BLaER1 treated with 17β-estradiol and CSF1 and Interleukin-3, amounts not matched to agents 10 nM and 100 nM (cell line): ENCODE measurements at regions not wholly inside any gene's neighbourhood (a gene's known extent, or its start where the extent isn't known, plus 50 kb on each side); places are given as distances from the start of the nearest gene placed in this dataset.

Experiments
- H3K27ac ChIP-seq, 11 experiments: shearing (Covaris generic); formaldehyde crosslinking; 2 replicates each; pipeline ENCODE4 v1.8.1; 2022
- H3K27me3 ChIP-seq, 11 experiments: shearing (Covaris generic); formaldehyde crosslinking; 2 replicates each; pipeline ENCODE4 v1.8.1; 2022
- H3K36me3 ChIP-seq, 11 experiments: shearing (Covaris generic); formaldehyde crosslinking; 2 replicates each; pipeline ENCODE4 v1.8.1; 2022
- H3K4me1 ChIP-seq, 10 experiments: shearing (Covaris generic); formaldehyde crosslinking; 2 replicates each; pipeline ENCODE4 v1.8.1; 2022
- H3K4me2 ChIP-seq, 11 experiments: shearing (Covaris generic); formaldehyde crosslinking; 2 replicates each; pipeline ENCODE4 v1.8.1; 2022
- H3K4me3 ChIP-seq, 10 experiments: shearing (Covaris generic); formaldehyde crosslinking; 2 replicates each; pipeline ENCODE4 v1.8.1; 2022
- H3K9ac ChIP-seq, 11 experiments: shearing (Covaris generic); formaldehyde crosslinking; 2 replicates each; pipeline ENCODE4 v1.8.1; 2022
- H3K9me3 ChIP-seq, 11 experiments: shearing (Covaris generic); formaldehyde crosslinking; replicated peaks in 1 of 11; 2 replicates each; pipeline ENCODE4 v1.8.1; 2022
- H4K20me1 ChIP-seq, 11 experiments: shearing (Covaris generic); formaldehyde crosslinking; 2 replicates each; pipeline ENCODE4 v1.8.1; 2022
- Cebpa-rat ChIP-seq, 11 experiments: shearing (Covaris generic); IDR thresholded peaks; 2 replicates each; pipeline ENCODE4 v1.8.1; 2022

GRCh38 chr5:167736992-167737391 lies 554.5 kb upstream of the WWC1 start:
- Histone ChIP-seq H3K9me3 (no peaks in the 10 kb centered on the region), H3K4me1 (peaks cover 0 to 6% (median 0%) of the 10 kb centered on the region in 10 experiments; a peak in 2 of 20 replicates), H3K36me3 (peaks cover 0 to 93% (median 18%) of the 10 kb centered on the region in 11 experiments; a peak in 12 of 22 replicates), H3K27me3 (no peaks in the 10 kb centered on the region), H3K4me2 (no peak overlapping the region), H3K9ac (no peak overlapping the region), H4K20me1 (no peaks in the 10 kb centered on the region), H3K4me3 (no peak overlapping the region), H3K27ac (no peak overlapping the region)
- TF ChIP-seq Cebpa-rat (IDR thresholded peaks at IDR 0.05) = no peak

GRCh38 chr5:167743695-167744464 lies 547.6 kb upstream of the WWC1 start:
- Histone ChIP-seq H3K4me3 (no peak overlapping the region), H3K27ac (no peak overlapping the region), H3K9ac (no peak overlapping the region), H3K4me1 (peaks cover 0 to 6% (median 0%) of the 10 kb centered on the region in 10 experiments; a peak in 2 of 20 replicates), H3K9me3 (no peaks in the 10 kb centered on the region), H4K20me1 (no peaks in the 10 kb centered on the region), H3K27me3 (no peaks in the 10 kb centered on the region), H3K4me2 (no peak overlapping the region), H3K36me3 (peaks cover 0 to 29% (median 8%) of the 10 kb centered on the region in 11 experiments; a peak in 8 of 22 replicates)
- no peak for TF ChIP-seq Cebpa-rat (IDR thresholded peaks at IDR 0.05)

GRCh38 chr5:167745868-167746267 lies 545.6 kb upstream of the WWC1 start:
- peaks cover 0 to 11% (median under 1%) of the 10 kb centered on the region in 11 experiments; a peak in 5 of 22 replicates for H3K36me3 ChIP-seq
- H3K27ac ChIP-seq = no peak overlapping the region
- H3K9me3 ChIP-seq = no peaks in the 10 kb centered on the region
- H3K4me3 ChIP-seq = no peak overlapping the region
- no peak overlapping the region for H3K9ac ChIP-seq
- no peaks in the 10 kb centered on the region for H4K20me1 ChIP-seq
- H3K4me2 ChIP-seq = no peak overlapping the region
- no peak for TF ChIP-seq Cebpa-rat (IDR thresholded peaks at IDR 0.05)
- H3K4me1 ChIP-seq = no peaks in the 10 kb centered on the region
- no peaks in the 10 kb centered on the region for H3K27me3 ChIP-seq

GRCh38 chr5:167750586-167750985 lies 540.9 kb upstream of the WWC1 start:
- Histone ChIP-seq H3K4me1 (no peaks in the 10 kb centered on the region), H4K20me1 (no peaks in the 10 kb centered on the region), H3K9me3 (no peaks in the 10 kb centered on the region), H3K4me3 (no peak overlapping the region), H3K4me2 (no peak overlapping the region), H3K27ac (no peak overlapping the region), H3K36me3 (peaks cover 0 to 28% (median 0%) of the 10 kb centered on the region in 11 experiments; a peak in 6 of 22 replicates), H3K9ac (no peak overlapping the region), H3K27me3 (no peaks in the 10 kb centered on the region)
- TF ChIP-seq Cebpa-rat (IDR thresholded peaks at IDR 0.05) = no peak

GRCh38 chr5:167752936-167753335 lies 538.5 kb upstream of the WWC1 start:
- peaks cover 0 to 28% (median 0%) of the 10 kb centered on the region in 11 experiments; a peak in 7 of 22 replicates for H3K36me3 ChIP-seq

GRCh38 chr5:167753725-167754490 lies 537.5 kb upstream of the WWC1 start:
- Histone ChIP-seq H4K20me1 (no peaks in the 10 kb centered on the region), H3K4me2 (no peak overlapping the region), H3K27ac (no peak overlapping the region), H3K27me3 (no peaks in the 10 kb centered on the region), H3K36me3 (peaks cover 0 to 32% (median 0%) of the 10 kb centered on the region in 11 experiments; a peak in 7 of 22 replicates), H3K9ac (no peak overlapping the region), H3K4me3 (no peak overlapping the region), H3K4me1 (no peaks in the 10 kb centered on the region), H3K9me3 (no peaks in the 10 kb centered on the region)
- no peak for TF ChIP-seq Cebpa-rat (IDR thresholded peaks at IDR 0.05)

More at GRCh38 chr5:167752936-167753335, 538.5 kb upstream of the WWC1 start:
- no peak overlapping the region for H3K27ac ChIP-seq
- TF ChIP-seq Cebpa-rat (IDR thresholded peaks at IDR 0.05) = no peak
- no peaks in the 10 kb centered on the region for H4K20me1 ChIP-seq
- H3K27me3 ChIP-seq = no peaks in the 10 kb centered on the region
- H3K4me2 ChIP-seq = no peak overlapping the region
- H3K4me1 ChIP-seq = no peaks in the 10 kb centered on the region
- H3K9ac ChIP-seq = no peak overlapping the region
- H3K9me3 ChIP-seq = no peaks in the 10 kb centered on the region
- no peak overlapping the region for H3K4me3 ChIP-seq

GRCh38 chr5:167754501-167755021 lies 536.9 kb upstream of the WWC1 start:
- Histone ChIP-seq H4K20me1 (no peaks in the 10 kb centered on the region), H3K4me1 (no peaks in the 10 kb centered on the region), H3K27me3 (no peaks in the 10 kb centered on the region), H3K4me2 (no peak overlapping the region), H3K9me3 (no peaks in the 10 kb centered on the region), H3K36me3 (peaks cover 0 to 35% (median 0%) of the 10 kb centered on the region in 11 experiments; a peak in 7 of 22 replicates), H3K4me3 (no peak overlapping the region), H3K27ac (no peak overlapping the region), H3K9ac (no peak overlapping the region)
- TF ChIP-seq Cebpa-rat (IDR thresholded peaks at IDR 0.05) = no peak

- no peaks in the 10 kb centered on the region for H4K20me1 ChIP-seq
- peaks cover 0 to 36% (median 0%) of the 10 kb centered on the region in 11 experiments; a peak in 7 of 22 replicates for H3K36me3 ChIP-seq
- no peaks in the 10 kb centered on the region for H3K27me3 ChIP-seq
- no peaks in the 10 kb centered on the region for H3K9me3 ChIP-seq
- H3K9ac ChIP-seq = no peak overlapping the region
- no peak for TF ChIP-seq Cebpa-rat (IDR thresholded peaks at IDR 0.05)
- H3K4me1 ChIP-seq = no peaks in the 10 kb centered on the region
- H3K4me3 ChIP-seq = no peak overlapping the region
- H3K4me2 ChIP-seq = no peak overlapping the region
- no peak overlapping the region for H3K27ac ChIP-seq
Measured at GRCh38 chr5:167755420-167755819, 536.0 kb upstream of the WWC1 start.
